Middle frontal gyrus (tissue), 1 donor: ENCODE measurements at regions not wholly inside any gene's neighbourhood (a gene's known extent, or its start where the extent isn't known, plus 50 kb on each side); places are given as distances from the start of the nearest gene placed in this dataset.

Source experiments
- DNase-seq: peaks from one replicate; pipeline ENCODE4 v3.0.0-alpha.2; 2015; ENCODE audit warnings: low spot score; ENCODE audit errors: extremely low spot score

DNA sequence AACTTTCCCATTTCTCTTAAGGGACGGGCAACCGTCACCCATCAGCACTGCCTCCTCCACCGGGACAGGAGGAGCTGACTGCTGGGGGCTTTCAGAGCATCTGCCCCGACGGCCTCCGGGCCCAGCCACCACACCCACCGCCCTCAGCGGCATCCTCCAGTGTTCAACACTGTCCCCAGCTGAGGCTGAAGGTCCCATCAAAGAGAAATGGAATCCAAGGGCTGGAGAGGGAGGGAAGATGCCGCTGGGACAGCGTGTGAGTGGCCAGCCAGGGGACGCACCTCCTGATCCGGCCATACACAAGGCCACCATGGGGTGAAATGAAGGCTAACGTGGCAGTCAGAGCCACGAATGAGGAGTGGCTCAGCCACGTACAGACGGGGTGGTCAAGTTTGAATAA, 153.6 kb upstream of the PPP2R2D start:
- no peak for DNase-seq

DNA sequence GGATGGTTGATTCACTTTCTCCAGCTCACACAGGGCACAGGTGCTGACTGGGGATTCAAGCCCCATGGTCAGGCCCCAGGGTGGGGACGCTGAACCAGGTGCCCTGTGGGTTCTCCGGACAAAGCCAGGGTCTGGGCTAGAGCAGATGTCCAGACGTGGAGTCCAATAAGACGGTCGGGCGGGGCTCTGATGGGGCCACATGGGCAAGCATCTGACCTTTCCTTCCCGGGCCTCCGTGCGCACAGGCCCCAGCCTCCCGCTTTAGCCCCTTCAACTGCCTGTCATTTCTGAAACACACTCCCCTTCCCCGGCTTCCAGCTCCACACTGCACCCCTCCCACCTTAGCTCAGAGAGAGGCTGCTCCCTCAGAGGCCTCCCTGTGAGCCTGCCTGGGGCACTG, 153.0 kb upstream of the PPP2R2D start:
- DNase-seq, result no peak

DNA sequence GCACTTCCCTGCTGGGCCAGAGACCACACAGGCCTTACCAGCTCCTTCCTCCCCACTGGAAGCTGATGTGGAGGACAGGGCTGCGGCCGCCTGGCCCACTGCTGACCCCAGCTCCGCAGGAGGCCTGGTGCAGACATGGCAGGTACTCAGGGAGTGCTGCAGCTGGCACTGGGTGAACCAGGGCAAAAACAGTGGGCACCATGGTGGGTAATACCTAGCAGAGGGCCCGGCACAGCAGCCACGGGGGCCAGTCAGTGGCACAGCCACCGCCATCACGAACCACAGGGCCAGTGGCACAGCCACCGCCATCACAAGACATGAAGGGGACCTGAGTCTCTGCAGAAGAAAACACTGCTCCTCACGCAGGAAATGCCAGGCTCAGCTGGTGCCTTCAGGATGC, 152.6 kb upstream of the PPP2R2D start:
- no peak for DNase-seq

GRCh38 chr10:131748831-131749766, 151.7 kb upstream of the PPP2R2D start:
- DNase-seq, result no peak

DNA sequence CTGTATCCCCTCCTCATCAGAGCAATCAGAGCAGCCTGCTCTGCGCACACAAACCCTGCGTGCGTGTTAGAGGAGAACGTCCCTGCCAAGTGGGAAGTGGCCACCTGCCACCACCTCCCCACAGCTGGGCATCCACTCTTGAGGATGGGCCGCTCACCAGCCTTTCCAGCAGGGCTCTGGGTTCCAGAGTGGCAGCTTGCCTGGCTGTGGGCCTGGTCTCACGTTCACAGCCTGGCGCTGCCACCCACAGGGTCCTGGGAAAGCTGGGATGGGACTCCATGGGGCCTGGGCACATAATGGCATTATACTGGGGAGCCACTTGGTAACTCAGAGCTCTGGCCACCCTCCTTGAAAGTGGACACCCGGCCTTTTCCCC, 151.1 kb upstream of the PPP2R2D start:
- DNase-seq, result no peak

DNA sequence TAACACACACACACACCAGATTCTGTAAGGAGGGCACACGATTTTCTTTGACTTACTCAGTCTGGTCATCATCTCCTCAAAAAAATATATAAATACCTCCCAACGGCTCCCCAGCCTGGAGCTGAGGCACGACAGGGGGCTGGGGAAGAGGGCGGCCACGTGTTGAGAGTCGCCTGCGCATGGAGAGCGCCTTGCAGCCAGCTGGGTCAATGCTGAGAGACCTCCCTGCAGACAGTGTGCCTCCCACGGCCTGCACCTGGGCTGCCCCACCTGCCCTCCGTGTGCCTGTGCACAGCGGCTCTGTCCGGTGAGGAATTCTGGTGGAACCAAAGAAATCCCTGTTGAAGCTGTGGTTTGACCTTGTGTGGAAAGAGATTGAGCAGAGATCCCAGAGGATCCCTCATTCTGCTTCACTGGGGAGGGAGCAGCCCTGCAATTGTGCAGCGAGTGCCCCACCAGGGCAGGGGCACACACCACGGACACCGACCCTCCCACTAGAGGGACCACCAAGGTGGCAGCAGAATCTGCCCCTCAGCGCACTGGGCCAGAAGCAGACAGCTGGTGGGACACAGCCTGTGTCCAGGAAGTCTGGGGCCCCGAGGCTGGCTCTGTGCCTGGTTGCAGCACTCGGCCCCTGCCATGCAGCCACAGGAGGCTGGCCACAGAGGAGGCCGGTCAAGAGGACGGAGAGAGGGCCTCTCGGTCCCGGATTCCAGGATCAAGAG, 150.5 kb upstream of the PPP2R2D start:
- DNase-seq, result no peak

GRCh38 chr10:131750973-131751826, 149.6 kb upstream of the PPP2R2D start:
- DNase-seq, result no peak

GRCh38 chr10:131751827-131752775, 148.7 kb upstream of the PPP2R2D start:
- DNase-seq, result no peak

- DNase-seq, result no peak
Observed at GRCh38 chr10:131753336-131753735, 147.5 kb upstream of the PPP2R2D start.

DNA sequence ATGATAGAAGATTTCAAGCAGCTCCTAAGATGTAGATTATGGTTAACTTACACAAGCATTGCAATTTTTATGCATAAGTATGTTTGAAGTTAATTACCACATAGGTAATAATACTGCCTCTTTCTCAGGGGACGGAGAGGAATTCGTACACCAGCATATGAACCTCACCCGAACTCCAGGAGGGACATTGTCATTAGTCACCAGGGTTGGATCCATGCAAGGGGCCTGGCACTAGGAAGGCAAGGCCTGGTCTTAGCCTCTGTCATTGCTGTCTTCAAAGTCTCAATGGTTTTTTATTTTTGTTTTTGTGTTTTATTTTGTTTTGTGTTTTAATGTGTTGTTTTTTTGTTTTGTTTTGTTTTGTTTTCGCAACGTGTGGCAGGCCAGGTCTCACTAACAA, 145.6 kb upstream of the PPP2R2D start:
- DNase-seq, result no peak

DNA sequence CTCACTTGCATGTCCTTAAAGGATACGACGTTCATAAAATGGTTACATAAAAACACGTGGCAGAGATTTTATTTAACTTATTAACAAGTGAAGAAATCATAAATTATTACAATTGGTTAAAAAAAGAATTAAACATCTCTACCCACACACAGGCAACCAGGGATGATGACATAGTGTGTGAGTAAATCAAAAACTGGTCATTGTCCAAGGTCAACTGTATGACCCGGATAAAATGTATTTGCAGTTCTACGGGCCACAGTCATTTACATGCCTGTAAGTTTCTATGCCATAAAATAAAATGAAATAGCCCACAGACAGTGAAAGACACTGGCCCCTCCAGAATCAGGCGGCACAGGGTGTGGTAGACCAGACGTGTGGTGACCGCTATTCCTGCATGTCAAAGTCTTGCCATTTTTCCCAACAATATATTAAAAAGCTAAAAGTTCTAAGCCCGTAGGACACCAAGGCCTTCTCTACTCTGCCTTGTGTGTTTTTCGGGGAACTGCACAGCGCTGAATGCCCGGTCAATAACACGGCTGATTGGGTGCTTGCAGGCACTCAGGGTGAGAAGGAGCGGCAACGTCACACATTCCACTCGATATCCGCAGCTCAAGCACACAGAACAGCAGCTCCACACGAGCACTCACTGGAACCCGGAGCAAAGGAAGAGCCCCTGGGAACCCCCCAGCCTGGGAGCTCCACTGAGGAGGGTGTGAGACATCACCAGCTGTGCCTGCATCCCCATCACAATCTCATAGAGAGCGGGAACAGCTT, 143.3 kb upstream of the PPP2R2D start:
- no peak for DNase-seq

GRCh38 chr10:131758062-131758938, 142.5 kb upstream of the PPP2R2D start:
- no peak for DNase-seq

- no peak for DNase-seq
Observed at GRCh38 chr10:131758939-131759301, 141.9 kb upstream of the PPP2R2D start.

DNA sequence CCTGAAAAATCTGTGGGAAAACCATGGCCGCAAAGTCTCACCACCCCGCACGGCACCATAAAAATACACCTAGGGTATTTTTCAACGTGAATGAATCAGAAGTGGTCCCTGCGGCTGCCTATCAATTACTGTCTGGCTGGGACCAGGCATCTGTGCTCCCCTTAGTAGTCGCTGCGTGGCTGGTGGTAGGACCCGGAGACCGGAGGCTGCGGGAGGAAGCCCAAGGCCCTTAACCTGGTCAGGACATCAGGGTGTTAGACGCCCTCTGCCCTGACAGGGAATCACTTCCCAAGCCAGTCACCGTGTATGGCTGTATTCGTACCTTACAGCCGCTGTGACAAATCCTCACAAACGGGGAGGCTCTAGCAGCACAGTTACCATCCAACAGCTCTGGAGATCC, 141.5 kb upstream of the PPP2R2D start:
- no peak for DNase-seq

DNA sequence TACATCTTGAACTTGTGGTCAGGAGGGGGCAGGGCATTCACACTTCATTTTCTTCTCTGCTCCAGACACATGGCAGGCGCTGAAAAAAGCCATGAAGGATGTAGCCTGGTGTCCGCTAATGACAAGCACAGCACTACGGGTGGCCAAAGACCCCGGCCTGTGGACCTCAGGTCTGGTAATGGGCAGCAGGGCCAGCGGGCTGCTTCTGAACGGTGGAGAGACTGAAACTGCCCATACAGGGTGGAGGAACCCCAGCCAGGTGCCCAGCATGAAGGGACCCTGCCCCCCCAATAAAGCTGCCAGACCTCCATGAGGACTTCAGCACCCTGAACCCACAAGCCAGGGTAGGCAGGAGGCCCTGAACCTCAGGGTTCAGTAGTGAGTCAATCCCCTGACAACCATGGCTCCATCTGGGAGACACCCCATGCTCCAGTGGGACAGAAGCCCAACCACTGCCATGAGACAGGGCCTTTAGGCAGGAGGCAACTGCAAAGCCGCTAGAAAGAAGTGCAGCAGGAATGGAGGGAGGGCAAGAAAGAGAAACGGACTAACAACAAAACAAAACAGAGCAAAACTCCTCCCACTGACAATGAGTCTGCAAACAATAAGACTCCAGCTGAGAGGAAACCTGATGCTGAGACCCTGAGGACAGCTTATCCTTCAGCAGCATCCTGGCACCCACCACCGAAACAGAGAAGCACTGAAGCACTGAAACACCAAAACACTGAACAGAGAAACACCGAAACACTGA, 140.2 kb upstream of the PPP2R2D start:
- DNase-seq, result no peak

- no peak for DNase-seq
Observed at GRCh38 chr10:131762789-131763696, 137.8 kb upstream of the PPP2R2D start.

DNA sequence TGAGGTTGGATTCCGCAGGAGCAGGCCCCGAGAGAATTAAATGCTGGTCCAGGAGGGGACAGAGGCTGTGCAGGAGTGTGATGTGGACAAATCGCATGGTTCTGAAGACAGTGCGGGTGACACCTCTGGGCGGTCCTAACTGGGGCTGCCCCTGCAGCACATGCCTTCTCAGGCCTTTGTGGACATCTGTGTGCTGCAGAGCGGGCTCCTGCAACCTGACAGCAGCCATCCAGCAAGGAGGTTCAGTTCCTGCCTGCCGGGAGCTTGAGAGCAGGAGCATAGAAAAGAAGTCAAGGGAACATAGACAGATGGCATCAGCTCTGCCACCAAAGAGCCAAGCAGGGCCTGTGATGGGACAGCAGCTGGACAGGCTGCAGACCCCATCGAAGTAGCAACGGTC, 135.9 kb upstream of the PPP2R2D start:
- no peak for DNase-seq
